Stimulated activated naive B cell treated with anti-CD40 and anti-IgM and Interleukin-4, amounts not matched to agents 10 μg/mL and 1 μg/mL and 100 μg/mL, for 72 hours (primary cell): ENCODE measurements at regions not wholly inside any gene's neighbourhood (a gene's known extent, or its start where the extent isn't known, plus 50 kb on each side); places are given as distances from the start of the nearest gene placed in this dataset.

Source experiments
- ATAC-seq, 2 donors: fragments of 150-1000 bp; cut with Tn5 transposase; replicated peaks; 2 replicates each; pipeline ENCODE4 v1.10.0; 2021; ENCODE audit warnings: moderate library complexity in 1 of 2
- DNase-seq: peaks from one replicate; pipeline ENCODE4 v3.0.0; 2021
- H3K27ac Mint-ChIP-seq: one replicate; pipeline ENCODE4 v1.8.0; 2022; ENCODE audit warnings: mild to moderate bottlenecking, mixed read lengths
- H3K27me3 Mint-ChIP-seq, 2 donors: one replicate each; pipeline ENCODE4 v1.8.0; 2022; ENCODE audit warnings: mixed read lengths in 2 of 2
- H3K36me3 Mint-ChIP-seq, 2 donors: one replicate each; pipeline ENCODE4 v1.8.0; 2022; ENCODE audit warnings: mixed read lengths in 2 of 2, mild to moderate bottlenecking in 1 of 2
- H3K4me1 Mint-ChIP-seq, 2 donors: one replicate each; pipeline ENCODE4 v1.8.0; 2022; ENCODE audit warnings: mixed read lengths in 2 of 2, mild to moderate bottlenecking in 1 of 2
- H3K4me3 Mint-ChIP-seq, 2 donors: one replicate each; pipeline ENCODE4 v1.8.0; 2022; ENCODE audit warnings: mild to moderate bottlenecking in 2 of 2, mixed read lengths in 2 of 2, moderate library complexity in 1 of 2
- H3K9me3 Mint-ChIP-seq, 2 donors: one replicate each; pipeline ENCODE4 v1.8.0; 2022; ENCODE audit warnings: mixed read lengths in 2 of 2, mild to moderate bottlenecking in 1 of 2

DNA sequence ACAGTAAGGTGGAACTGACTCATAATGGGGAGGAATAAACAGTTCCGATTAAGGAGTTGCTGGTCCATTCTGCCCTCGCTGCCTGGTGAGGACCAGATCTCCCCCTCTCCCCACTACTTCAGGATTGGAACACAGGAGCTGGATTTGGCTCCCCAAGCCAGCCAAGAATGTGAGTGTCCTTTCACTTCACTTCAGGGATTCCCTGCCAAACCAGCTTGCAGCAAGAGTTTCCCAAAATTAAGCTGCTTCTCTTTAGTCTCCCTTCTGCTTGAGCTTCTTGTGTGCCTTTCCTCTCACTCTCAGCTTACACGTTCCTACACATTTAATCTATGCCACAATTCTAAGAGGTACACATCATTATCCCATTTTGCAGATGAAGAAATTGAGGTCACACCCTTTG, 234.1 kb downstream of the BUD13 start:
- Mint-ChIP-seq H3K4me1 (no peaks in the 10 kb centered on the region), H3K9me3 (peaks cover 0 to 2% of the 10 kb centered on the region in 2 donors), H3K27me3 (peaks cover 14 to 22% of the 10 kb centered on the region in 2 donors), H3K27ac (no peak overlapping the region), H3K4me3 (no peak overlapping the region), H3K36me3 (no peaks in the 10 kb centered on the region)
- ATAC-seq (no peak), DNase-seq (no peak)

DNA sequence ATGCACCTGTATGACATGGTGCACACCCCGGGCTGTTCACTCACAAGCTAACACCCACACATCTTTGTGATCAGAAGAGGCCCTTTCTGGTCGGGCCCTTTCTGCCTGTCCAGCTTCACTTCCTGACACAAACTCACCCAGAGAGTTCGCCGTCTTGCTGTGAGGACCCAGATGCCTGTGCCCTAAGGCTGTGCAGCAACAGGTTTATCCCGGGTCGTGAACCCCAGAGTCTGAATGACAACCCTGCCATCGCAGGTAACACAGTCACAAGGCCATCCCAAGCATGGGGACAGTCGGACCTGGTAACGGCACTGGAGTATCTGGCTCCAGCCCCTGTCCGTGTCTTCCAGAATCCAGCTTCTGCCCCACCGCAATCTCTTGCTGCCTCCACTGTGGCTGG, 235.1 kb downstream of the BUD13 start:
- peaks cover 14 to 22% of the 10 kb centered on the region in 2 donors for H3K27me3 Mint-ChIP-seq
- ATAC-seq (no peak), DNase-seq (no peak)
- H3K9me3 Mint-ChIP-seq = peaks cover 0 to 2% of the 10 kb centered on the region in 2 donors
- H3K4me1 Mint-ChIP-seq = no peaks in the 10 kb centered on the region
- no peaks in the 10 kb centered on the region for H3K36me3 Mint-ChIP-seq
- no peak overlapping the region for H3K27ac Mint-ChIP-seq
- no peak overlapping the region for H3K4me3 Mint-ChIP-seq

DNA sequence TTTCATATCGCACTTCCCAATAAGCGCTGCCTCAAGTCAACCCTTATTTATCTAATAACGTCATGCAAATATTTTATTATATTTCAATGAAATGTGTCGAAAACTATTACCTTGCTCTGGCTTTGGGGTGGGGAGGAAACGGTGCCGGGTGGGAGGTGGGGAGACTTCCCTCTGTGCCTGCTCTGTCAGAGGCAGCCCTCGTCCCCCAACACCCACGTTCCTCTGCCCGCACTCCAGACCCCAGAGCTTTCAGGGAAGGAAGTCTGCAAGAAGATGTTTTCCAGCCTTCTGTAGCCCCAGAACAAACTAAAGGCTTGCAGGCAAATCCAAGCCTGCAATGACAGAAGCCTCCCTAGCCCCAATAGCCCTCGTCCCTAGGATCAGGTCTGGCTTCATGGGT, 235.7 kb downstream of the BUD13 start:
- Mint-ChIP-seq H3K36me3 (no peaks in the 10 kb centered on the region), H3K27ac (no peak overlapping the region), H3K4me3 (no peak overlapping the region), H3K4me1 (no peaks in the 10 kb centered on the region), H3K27me3 (peaks cover 18 to 25% of the 10 kb centered on the region in 2 donors), H3K9me3 (peaks cover 0 to 2% of the 10 kb centered on the region in 2 donors)
- DNase-seq (no peak), ATAC-seq (no peak)

DNA sequence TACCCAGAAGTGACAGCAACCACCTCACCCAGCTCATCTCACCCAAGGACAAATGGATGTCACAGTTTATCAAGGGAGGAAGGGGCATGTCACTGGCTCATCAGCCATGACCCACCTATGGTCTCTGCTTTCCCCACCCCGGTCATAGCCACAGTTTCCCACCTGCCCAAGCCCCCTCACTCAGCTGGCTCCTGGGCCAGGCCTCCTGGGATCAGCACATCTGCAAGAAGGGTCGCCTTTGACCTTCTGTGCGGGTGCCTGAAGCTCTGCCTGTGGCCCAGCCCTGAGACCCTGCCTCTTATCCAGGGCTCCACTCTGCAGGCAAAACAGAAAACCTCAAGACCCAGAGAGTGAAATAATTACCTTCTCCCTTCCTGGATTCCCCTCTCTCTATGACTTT, 236.4 kb downstream of the BUD13 start:
- H3K9me3 Mint-ChIP-seq = peaks cover 0 to 2% of the 10 kb centered on the region in 2 donors
- H3K27ac Mint-ChIP-seq = no peak overlapping the region
- no peaks in the 10 kb centered on the region for H3K4me1 Mint-ChIP-seq
- no peak overlapping the region for H3K4me3 Mint-ChIP-seq
- H3K27me3 Mint-ChIP-seq = peaks cover 25 to 30% of the 10 kb centered on the region in 2 donors
- no peaks in the 10 kb centered on the region for H3K36me3 Mint-ChIP-seq
- ATAC-seq (no peak), DNase-seq (no peak)

DNA sequence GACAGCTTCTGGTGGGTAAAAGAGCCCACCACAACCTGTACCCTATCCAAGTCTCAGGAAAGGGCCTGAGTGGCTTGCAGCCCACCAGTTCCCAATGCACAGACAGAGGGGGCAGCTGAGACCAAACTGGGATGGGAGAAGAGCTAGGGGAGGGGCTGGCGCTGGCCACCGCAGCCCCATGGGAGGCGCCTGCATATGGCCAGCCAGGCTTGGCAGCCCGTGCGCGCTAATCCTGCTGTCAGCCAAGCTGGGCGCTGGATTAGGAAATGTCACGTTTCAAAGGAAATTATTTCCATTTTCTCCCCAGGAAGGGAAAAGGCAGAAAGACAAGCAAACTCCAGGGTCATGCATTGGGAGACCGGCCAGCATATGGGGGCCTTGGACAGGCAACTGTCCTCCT, 236.8 kb downstream of the BUD13 start:
- Mint-ChIP-seq H3K27me3 (peaks cover 29 to 30% of the 10 kb centered on the region in 2 donors), H3K4me1 (no peaks in the 10 kb centered on the region), H3K9me3 (peaks cover 0 to 4% of the 10 kb centered on the region in 2 donors), H3K4me3 (no peak overlapping the region), H3K27ac (no peak overlapping the region), H3K36me3 (no peaks in the 10 kb centered on the region)
- no peak for DNase-seq
- no peak for ATAC-seq

DNA sequence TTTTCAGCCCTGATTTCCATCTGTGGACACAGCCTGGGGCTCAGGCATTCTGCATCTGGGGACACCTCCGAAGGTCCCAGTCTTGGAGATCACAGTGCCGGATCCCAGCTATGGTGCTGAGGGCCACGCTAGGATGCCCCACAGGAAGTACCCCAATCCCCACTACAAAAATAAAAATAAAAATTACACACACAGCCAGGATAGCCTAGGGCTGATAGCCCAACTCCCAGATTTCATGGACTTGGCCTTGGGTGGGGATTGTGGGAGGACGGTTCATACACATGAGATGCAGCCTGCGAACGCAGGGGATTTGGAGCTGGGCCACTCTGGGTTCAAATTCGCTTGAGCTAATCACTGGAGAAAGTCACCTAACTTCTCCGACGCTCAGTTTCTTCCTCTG, 237.7 kb downstream of the BUD13 start:
- peaks cover 30 to 32% of the 10 kb centered on the region in 2 donors for H3K27me3 Mint-ChIP-seq
- ATAC-seq = no peak
- H3K4me3 Mint-ChIP-seq = no peak overlapping the region
- no peak for DNase-seq
- no peaks in the 10 kb centered on the region for H3K4me1 Mint-ChIP-seq
- no peaks in the 10 kb centered on the region for H3K36me3 Mint-ChIP-seq
- peaks cover 0 to 7% of the 10 kb centered on the region in 2 donors for H3K9me3 Mint-ChIP-seq
- H3K27ac Mint-ChIP-seq = no peak overlapping the region

DNA sequence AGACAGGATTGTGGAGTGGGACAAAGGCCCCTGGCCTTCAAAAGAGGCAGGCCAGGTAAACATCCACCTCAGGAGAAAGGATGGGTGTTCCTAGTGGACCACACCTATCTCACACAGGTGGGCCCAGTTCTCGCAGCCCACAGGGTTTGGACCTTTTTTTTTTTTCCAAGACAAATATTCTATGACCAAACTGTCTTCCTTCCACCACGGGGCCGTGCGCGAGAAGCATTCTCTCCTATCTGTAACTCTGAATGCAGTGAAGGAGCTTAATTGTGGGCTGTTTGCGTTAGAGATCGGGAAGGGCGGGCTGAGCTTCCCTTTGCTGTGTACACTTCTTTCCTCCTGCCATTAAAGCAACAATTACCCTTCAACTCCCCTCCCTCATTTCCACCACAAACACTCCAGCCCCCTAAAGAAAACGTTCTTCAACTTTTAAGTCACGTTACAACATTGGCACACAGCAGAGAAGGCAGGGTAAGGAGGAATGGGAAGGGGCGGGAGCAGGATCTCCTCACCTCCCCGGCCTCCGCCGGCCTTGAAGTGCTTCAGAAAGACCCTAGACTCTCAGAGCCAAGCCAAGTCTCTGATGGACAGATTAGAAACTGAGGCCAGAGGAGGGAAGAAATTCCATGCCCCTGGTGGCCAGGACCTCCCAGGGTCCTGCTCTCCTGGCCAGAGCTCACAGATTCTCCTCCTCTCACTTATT, 238.4 kb downstream of the BUD13 start:
- no peaks in the 10 kb centered on the region for H3K36me3 Mint-ChIP-seq
- no peak overlapping the region for H3K27ac Mint-ChIP-seq
- H3K27me3 Mint-ChIP-seq = peaks cover 26% of the 10 kb centered on the region in 2 donors
- H3K4me3 Mint-ChIP-seq = no peak overlapping the region
- DNase-seq = no peak
- no peaks in the 10 kb centered on the region for H3K4me1 Mint-ChIP-seq
- peaks cover 0 to 7% of the 10 kb centered on the region in 2 donors for H3K9me3 Mint-ChIP-seq
- no peak for ATAC-seq

DNA sequence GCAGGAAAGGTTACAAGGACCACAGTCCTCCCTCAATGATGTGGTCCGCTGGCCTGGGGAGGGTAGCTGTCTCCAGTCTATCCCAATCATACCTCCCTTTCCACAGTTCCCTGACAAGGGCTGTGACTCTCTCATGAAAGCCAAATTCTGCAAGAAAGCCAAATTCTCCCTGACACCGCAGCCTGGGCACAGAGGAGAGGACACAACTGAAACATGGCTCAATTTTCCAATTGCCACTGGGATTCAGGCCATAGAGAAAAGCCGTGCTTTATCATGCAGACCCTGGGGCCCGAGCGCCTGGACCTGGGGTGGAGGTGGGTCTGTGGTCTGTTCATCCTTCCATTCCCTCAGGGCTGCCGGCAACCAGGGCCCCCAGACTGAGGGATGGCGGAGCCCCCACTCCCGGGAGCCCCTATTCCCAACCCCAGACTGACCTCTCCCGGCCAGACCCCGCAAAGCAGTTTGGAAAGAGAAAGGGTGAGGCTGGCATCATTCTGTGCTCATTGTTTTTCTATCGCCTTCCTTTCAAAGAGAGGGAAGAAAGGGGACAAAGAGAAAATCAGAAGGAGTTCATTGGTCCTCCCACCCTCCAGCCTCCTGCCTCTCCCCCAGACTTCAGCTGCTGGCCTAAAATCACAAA, 239.5 kb downstream of the BUD13 start:
- no peak overlapping the region for H3K27ac Mint-ChIP-seq
- H3K4me1 Mint-ChIP-seq = no peaks in the 10 kb centered on the region
- no peak overlapping the region for H3K4me3 Mint-ChIP-seq
- ATAC-seq (no peak), DNase-seq (no peak)
- peaks cover 0 to 7% of the 10 kb centered on the region in 2 donors for H3K9me3 Mint-ChIP-seq
- peaks cover 28% of the 10 kb centered on the region in 2 donors for H3K27me3 Mint-ChIP-seq
- no peaks in the 10 kb centered on the region for H3K36me3 Mint-ChIP-seq

DNA sequence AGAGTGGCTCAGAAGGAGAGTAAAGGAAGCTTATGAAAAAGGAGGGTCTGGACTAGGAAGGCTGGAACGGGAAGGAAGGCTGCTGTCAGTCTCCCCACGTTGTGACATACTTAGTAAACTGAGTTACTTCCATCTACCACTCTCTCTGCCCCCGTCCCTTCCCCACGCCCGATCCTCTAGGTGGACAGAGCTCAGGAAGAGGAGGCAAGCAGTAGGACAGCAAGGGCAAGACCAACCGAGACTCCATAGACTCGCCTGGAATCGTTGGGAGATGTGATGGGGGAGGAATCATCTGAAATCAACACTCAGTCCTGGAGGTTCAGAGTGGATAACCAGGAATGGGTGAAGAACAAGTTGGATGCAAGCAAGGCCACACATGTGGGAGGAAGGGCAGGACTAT, 240.7 kb downstream of the BUD13 start:
- no peak overlapping the region for H3K27ac Mint-ChIP-seq
- no peaks in the 10 kb centered on the region for H3K36me3 Mint-ChIP-seq
- peaks cover 31 to 36% of the 10 kb centered on the region in 2 donors for H3K27me3 Mint-ChIP-seq
- ATAC-seq = no peak
- H3K9me3 Mint-ChIP-seq = peaks cover 0 to 7% of the 10 kb centered on the region in 2 donors
- no peak for DNase-seq
- no peak overlapping the region for H3K4me3 Mint-ChIP-seq
- H3K4me1 Mint-ChIP-seq = no peaks in the 10 kb centered on the region

DNA sequence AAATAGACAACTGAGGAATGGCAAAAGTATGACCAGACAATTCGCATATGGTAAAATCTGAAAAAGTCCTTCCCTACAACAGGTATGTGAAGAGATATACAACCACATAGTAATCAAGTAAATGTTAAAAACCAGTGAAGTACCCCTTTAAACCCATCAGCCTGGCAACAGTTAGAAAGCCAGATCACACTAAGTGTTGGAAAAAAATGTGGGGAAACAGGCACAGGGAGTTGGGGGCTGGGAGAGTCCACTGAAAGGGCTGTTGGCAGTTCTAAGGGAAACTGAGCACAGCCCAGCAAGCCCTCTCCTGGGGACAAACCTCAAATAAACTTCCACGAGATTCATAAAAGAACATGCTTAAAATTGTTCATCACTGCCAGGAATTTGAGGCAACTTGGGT, 242.1 kb downstream of the BUD13 start:
- H3K27ac Mint-ChIP-seq = no peak overlapping the region
- H3K9me3 Mint-ChIP-seq = peaks cover 0 to 7% of the 10 kb centered on the region in 2 donors
- H3K27me3 Mint-ChIP-seq = peaks cover 25 to 33% of the 10 kb centered on the region in 2 donors
- H3K4me3 Mint-ChIP-seq = no peak overlapping the region
- no peak for ATAC-seq
- no peak for DNase-seq
- no peaks in the 10 kb centered on the region for H3K4me1 Mint-ChIP-seq
- no peaks in the 10 kb centered on the region for H3K36me3 Mint-ChIP-seq

DNA sequence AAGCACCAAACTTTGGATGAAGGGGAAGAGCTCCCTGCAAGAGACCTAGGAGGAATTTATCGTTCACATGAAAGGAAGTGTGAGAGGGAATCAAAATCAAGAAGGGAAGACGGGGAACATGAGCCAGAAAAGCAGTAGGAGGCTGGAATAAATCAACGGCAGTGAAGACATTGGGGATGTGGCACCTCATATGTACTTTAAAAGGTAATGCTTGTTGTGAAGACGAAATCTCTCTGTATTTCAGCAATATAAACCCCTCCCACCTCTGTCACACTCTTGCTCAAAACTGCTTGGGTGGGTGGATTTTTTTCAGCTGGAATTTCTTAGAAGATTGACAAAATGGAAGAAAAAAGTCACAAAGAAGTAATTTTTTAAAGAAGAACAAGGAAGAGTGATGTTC, 243.5 kb downstream of the BUD13 start:
- H3K4me1 Mint-ChIP-seq = no peaks in the 10 kb centered on the region
- peaks cover 0 to 7% of the 10 kb centered on the region in 2 donors for H3K9me3 Mint-ChIP-seq
- DNase-seq (no peak), ATAC-seq (no peak)
- peaks cover 21 to 28% of the 10 kb centered on the region in 2 donors for H3K27me3 Mint-ChIP-seq
- no peaks in the 10 kb centered on the region for H3K36me3 Mint-ChIP-seq
- no peak overlapping the region for H3K27ac Mint-ChIP-seq
- no peak overlapping the region for H3K4me3 Mint-ChIP-seq

DNA sequence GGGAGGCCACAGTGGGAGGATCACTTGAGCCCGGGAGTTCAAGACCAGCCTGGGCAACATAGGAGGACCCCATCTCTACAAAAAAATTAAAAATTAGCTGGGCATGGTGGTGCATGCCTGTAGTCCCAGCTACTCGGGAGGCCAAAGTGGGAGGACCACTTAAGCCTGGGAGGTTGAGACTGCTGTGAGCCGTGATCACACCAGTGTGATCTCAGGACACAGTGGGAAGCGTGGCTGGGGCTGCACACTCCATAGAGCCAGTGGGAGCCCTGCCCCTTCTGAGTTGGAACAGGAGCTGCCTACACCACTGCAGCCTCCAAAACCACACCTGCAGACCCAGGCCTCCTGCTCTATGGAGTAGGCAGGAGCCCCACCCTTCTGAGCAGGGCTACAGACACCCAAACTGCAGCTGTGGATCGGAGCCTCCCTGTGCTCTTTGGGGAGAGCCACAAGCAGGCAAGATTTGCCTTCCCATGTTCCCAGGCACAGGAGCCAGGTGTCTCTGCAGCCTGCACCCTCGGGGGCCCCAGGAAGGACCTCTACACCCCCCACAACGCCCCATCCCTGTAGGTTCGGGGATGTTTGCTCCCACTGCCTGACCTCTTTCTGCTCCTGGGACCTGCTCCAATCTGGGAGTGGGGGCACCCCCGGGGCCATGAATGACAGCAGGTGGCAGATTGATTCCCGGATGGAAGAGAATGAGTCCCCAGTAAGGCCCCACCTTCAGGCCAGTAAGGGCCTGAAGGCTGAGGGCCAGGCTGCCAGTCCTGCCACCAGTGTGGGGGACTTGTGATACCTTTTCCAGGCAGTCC, 245.4 kb downstream of the BUD13 start:
- Mint-ChIP-seq H3K36me3 (no peaks in the 10 kb centered on the region), H3K27ac (no peak overlapping the region), H3K27me3 (peaks cover 16 to 27% of the 10 kb centered on the region in 2 donors), H3K4me3 (no peak overlapping the region), H3K9me3 (peaks cover 0 to 7% of the 10 kb centered on the region in 2 donors), H3K4me1 (no peaks in the 10 kb centered on the region)
- no peak for ATAC-seq
- no peak for DNase-seq

DNA sequence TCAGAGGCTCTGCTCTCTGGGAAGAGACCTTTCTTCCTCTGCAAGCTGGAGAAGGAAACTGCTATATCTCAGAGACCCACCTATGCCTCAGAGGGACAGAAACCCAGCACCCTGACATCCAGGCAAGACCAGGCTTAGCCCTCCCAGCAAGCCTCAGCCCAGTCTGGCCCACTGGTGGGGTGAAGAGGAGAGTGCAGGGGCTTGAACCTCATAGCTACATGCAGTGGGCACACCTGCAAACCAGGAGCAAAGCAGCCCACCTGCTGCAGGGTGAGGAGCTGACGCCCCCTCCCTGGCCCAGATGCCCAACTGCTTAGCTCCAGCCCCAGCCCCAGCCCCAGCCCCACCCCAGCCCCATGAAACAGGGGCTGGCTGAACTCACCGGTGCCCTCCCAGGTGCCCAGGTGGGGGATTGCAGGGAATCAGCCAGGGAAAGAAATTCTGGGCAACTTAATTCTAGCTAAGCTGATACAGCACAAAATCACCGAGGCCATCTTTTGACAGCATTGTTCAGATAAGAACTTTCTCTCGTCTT, 246.8 kb downstream of the BUD13 start:
- no peak overlapping the region for H3K27ac Mint-ChIP-seq
- H3K9me3 Mint-ChIP-seq = peaks cover 0 to 5% of the 10 kb centered on the region in 2 donors
- peaks cover 9 to 13% of the 10 kb centered on the region in 2 donors for H3K27me3 Mint-ChIP-seq
- no peak for DNase-seq
- no peaks in the 10 kb centered on the region for H3K4me1 Mint-ChIP-seq
- no peaks in the 10 kb centered on the region for H3K36me3 Mint-ChIP-seq
- ATAC-seq = no peak
- H3K4me3 Mint-ChIP-seq = no peak overlapping the region

DNA sequence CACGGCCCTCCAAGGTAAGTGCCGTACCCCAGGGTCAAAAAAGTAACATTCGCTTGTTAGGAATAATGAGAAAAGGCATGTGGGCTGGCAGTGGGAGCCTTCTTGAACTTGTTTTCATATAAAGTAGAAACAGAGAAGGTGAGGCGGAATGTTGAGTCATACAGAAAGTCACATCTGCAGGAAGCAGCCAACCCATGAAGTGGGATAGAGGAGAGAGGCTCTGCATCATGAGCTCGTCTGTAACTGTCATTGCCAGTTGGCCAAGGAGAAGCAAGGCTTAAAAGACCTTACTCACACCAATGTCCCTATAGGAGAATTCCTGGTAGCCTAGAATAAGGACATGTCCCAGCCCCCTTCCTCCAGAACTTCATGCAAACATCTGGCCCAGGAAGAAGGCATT, 253.3 kb downstream of the BUD13 start:
- no peak for DNase-seq
- ATAC-seq = no peak

More for the DNA sequence above, 253.3 kb downstream of the BUD13 start:
- Mint-ChIP-seq H3K4me3 (no peak overlapping the region), H3K9me3 (peaks cover 0 to 2% of the 10 kb centered on the region in 2 donors), H3K4me1 (no peaks in the 10 kb centered on the region), H3K27ac (no peak overlapping the region), H3K36me3 (no peaks in the 10 kb centered on the region), H3K27me3 (peaks cover 20 to 21% of the 10 kb centered on the region in 2 donors)
